HuH-7.5 (cell line): ENCODE measurements at regions not wholly inside any gene's neighbourhood (a gene's known extent, or its start where the extent isn't known, plus 50 kb on each side); places are given as distances from the start of the nearest gene placed in this dataset.

Source experiments
- DNase-seq: peaks from one replicate; pipeline ENCODE4 v3.0.0; 2011; ENCODE audit warnings: low spot score

DNA sequence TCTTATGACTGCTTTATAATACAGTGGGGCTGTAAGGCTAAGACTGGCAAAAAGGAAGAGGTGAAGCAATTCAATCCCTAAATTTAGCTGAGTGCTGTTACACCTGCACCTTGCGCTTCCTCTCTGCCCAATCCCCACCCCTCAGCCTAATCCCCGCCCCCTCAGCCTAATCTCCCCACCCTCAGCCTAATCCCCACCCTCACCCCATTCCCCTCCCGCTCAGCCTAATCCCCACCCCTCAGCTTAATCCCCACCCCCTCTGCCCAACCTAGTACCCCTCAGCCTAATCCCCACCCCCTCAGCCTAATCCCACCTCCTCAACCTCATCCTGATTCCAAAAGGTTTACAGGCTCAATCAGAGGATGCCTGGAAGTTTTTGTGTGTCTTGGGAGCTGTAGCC lies 155.5 kb downstream of the PMP22 start:
- DNase-seq = no peak

DNA sequence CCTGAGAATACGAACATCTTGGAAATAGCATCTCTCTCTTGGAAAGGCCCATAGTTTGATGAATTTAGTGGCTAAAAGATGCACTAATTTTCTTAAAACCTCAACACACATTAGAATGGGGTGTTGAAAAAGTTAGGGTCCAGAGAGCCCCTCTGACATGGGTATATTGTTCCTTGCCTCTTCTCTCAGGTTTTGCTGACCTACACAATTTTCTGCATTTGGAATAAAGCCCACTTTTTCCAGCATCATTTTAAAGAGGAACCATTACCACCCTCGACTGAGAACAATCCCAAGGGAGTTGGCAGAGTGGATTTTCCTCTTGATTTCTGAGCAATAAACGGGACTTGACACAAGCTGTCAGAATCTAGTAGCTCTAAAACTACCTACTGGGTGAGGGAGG lies 156.1 kb downstream of the PMP22 start:
- no peak for DNase-seq

DNA sequence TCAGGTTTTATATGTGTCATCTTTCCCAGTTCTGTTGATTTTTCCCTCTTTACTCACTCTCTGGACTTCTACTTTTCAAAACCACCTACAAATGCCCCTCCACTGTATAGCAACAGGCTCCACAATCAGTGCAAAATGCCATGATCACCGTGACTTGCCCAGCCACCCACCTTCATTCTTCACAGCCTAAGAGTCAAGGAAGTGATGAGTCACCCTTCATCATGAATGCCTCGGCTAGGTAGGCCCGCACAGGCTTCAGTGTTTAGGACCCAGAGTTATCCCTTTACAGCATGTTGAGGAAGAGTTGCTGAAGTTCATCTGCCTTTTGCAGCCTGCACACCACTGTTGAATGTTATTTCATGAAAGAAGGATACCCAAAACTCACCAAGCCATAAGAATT lies 158.6 kb downstream of the PMP22 start:
- no peak for DNase-seq

DNA sequence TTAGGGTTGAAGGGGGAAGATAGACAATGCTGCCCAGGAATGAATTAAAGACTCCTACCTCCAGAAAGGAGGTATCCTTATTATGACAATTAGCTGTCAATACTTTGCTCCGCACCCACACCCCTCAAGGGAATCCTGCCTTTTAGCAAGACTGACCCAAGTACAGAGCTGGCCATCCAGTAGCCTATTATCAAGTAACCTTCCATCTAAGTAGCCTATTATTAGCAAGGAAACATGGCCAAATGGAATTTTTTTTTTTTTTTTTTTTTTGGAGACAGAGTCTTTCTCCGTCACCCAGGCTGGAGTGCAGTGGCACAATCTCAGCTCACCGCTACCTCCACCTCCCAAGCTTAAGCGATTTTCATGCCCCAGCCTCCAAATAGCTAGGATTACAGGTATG lies 161.3 kb downstream of the PMP22 start:
- no peak for DNase-seq

DNA sequence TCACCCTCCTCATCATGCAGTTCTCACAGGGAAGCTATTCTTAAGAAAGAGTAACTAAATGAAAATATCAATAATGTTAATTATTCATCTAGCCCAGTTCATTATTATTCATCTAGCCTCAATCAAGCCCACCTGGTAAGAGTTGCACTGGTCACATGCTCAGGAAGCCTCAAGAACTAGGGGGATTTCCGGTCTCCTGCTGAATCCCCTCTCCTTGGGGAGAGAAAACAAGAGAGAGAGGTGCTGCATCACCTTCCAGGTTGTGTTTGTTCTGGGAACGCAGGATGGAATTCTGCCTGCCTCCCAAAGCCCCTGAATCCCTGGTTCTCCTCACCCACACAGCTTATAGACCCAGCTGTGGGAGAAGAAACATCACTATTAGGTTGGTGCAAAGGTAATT lies 164.0 kb downstream of the PMP22 start:
- DNase-seq = no peak

DNA sequence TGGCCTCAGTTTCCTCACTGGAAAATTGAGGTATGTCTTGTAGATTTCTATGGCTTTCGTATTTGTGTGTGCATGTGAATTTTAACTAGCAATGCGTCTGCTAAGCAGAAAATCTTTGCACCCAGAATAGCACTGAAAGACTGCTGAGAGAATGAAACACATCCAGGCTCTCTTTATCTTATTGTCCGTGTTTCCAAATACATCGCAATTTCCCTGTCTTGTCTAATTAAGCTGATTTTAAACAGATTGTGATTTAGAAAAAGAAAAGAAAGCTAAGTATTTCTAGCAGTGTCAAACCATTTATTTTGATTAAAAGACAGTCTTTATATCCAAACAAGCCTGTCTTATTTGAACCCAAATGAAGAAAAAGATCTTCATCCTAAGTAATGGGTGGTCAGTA lies 168.6 kb downstream of the PMP22 start:
- DNase-seq = no peak

DNA sequence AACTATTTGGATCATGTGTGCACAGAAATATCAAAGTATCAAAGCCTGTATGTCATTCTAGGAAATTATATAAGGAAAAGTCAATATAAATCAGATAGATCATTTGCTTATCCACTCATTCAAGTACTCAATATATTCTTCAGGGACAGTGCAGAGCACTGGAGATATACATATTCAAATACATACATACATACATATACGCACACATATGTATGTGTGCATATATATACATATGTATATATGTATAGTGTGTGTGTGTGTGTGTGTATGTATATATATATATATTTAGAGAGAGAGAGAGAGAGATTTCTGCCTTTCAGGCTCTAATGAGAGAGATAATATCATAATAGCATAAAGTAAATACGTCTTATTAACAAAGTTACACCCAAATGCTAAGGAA lies 169.2 kb downstream of the PMP22 start:
- no peak for DNase-seq

DNA sequence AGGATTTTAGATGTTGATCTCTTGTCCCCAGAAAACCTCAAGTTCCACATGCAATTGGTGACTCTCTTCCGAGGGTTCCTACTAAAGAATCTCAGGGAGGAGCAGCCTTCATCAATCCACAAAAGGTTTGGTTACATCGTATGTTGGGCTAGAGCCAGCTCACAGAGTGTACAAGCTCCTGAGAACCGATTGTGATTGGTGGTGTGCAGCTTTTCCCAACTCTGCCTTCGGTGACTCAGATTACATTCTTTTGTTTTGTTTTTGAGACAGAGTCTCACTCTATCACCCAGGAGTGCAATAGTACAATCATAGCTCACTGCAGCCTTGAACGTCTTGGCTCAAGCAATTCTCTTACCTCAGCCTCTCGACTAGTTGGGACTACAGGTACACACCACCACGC lies 172.4 kb downstream of the PMP22 start:
- no peak for DNase-seq

DNA sequence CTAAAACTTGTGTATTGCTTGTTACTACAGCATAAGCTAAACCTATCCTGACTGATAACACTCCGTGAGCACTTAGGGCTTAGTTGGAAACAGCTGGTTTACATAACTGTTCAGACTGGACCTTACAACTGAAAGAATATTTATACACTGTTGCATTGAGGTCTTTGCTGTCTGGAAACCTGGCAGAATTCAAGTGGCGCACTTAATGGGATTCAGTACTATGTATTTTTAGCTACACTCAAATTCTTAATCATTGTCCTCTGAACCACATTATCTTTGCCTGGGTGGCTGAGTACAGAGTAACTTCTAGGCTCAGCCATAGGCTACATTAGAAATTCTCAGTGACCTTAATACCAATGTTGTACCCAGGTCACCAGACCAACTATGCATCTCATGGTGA lies 172.9 kb downstream of the PMP22 start:
- DNase-seq = no peak

DNA sequence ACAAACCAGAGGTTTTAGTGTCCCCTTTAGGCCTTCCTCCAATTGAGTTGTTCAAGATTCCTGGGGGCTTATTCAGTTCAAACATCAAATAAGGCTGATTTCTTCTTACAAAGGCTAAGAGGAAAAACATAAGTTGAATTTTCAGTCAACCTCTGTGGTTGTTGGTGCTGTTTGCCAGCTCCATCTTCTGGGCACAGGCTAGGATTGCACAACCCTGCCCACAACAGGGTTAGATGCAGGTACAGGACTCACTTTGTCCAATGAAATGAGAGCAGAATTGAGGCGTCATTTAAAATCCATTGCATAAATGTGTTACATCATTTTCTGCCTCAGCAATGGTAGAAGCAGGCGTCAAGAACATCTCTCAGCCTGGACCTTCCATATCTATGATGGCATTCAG lies 173.3 kb downstream of the PMP22 start:
- no peak for DNase-seq

DNA sequence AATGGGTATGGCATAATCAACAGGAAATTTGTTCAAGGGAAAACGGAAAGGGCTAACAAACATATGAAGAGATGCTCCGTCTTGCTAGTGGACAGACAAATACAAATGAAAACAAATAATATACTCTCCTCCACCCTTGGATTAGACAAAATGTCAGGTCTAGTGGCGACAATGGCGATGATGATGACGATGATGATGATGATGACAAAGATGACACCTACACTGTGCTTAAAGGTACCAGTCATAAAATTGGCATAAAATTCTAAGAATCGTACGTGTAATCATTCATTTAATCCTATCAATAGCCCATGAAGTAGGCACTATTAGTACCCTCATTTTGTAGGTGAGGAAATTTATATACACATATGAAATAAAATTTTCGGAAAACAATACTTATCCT lies 174.6 kb downstream of the PMP22 start:
- DNase-seq = no peak

DNA sequence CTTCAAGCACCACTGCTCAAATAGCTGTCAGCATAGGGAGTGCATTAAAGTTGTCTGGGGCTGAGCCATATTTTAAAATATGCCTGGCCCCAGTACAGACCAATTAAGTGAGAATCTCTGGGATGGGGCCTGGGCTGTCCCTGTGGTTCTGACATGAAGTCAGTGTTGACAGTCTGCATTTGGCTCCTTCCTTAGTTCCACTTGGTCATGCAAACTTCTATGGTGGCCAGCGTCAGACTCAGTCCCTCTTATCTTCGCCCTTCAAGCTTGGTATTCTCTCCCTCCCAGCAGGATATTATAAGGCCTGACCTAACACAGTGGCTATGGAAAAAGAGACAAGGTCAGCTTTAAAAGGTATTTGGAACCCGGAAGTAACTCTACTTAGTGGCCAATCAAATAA lies 177.2 kb downstream of the PMP22 start:
- no peak for DNase-seq

DNA sequence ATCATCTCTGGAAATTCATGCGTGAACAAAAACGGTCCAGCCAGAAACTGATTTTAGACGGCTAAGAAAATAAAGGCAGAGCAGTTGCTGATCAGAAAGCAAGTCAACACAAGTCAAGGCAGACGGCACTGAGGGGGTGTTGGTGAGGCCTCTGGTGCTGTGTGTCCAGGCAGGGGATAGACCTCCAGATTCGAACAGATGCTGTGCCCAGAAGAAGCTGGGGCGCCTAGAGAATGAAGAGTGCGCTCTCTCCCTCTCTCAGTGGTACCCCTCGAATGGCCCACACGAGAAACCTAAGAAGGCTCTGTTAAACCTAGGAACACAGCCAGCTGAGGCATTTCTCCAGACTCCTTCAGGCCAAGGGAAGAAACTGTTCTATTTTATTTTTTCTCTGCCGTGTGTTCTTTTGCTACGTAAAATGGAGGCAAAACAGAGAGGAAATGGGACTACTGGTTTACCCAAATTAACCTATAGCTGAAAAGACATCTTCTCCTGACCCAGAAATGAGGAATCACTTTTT lies 178.3 kb downstream of the PMP22 start:
- DNase-seq = no peak

DNA sequence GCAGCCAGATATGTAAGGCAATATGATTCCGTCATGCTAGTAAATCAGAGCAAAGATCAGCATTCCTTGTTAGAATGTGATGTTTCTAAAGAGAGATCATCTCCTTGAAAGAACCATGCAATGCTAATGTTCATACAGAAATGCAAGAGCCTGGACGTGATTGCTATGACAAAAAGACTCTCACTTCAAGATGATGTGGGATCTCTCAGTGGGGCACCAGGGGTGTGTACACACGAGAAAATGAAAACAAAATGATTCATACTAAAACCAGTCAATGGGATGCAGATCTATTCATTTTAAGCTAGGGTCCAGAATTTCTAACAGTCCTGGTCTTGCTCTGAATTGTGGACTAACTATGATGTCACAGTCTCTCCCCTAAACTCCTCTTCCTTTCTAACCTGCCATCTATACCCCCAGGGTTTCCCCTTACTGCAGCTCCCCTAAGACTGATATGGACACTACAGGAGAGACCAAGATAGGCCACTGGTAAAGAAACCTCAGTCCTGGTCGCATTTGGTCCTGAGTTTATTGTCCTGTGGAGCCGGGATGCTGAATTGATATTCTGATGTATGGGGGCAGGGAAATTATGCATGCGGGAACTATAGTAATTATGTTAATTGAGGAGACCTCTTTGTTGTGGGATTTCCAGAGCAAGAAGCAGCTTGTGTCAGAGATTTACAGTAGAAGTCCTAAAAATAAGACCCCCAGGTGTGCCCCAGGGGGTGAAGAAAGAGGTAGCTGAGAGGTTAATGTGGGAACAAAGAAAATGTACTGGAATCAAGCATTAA lies 179.0 kb downstream of the PMP22 start:
- no peak for DNase-seq

DNA sequence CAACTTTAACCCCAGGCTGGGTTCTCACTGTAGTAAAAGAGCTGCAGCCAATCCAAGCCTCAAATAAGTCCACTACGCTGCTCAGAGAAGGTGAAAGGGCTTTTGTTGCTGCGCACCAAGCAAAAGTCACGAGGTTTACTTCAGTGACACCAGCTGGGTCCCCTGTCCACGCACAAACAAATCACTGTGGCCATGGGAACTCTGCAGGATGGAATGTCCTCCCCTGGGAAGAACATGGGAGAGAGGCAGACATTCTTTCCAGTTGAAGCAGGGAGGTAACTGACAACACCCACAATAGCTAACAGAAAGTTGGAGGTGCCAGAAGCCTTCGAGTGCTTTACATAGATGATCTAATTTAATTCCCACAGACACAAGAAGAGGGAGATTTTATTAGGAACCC lies 181.9 kb downstream of the PMP22 start:
- no peak for DNase-seq

DNA sequence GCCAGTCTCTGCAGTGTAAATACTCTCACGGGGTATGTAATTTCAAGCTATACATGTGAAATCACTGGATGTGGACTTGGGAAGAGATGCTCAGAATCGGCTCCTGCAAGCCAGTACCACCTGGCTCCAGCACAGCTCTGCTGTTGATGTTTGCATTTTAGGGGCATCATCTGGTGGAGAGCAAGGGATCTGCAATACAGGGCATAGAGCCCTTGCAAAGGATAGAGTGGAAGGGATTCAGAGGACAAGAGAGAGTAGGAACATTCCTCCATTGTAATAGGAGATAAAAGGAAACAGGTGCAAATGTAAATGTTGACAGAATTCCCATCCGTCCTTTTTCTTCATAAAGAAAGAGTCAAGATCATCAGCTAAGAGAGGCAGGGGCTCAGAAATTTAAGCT lies 184.1 kb downstream of the PMP22 start:
- DNase-seq = no peak

DNA sequence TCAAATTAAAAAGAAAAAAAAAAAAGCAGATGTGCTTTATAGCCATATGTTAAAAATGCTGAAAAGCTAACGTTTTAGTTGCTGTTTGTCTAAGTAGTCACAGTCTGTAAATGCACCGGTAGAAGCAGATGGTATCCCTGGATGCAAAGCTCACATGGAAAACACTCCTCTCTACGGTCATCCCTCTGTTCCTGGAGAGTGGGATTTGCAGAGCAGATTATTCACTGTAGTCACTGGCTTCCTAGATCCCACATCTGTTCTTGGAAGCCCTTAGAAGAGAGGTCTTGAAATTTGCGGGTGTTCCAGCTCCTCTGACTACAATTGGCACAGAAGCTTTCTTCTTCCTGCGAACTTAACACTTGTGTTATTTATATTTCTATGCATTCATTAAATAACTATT lies 186.6 kb downstream of the PMP22 start:
- no peak for DNase-seq

DNA sequence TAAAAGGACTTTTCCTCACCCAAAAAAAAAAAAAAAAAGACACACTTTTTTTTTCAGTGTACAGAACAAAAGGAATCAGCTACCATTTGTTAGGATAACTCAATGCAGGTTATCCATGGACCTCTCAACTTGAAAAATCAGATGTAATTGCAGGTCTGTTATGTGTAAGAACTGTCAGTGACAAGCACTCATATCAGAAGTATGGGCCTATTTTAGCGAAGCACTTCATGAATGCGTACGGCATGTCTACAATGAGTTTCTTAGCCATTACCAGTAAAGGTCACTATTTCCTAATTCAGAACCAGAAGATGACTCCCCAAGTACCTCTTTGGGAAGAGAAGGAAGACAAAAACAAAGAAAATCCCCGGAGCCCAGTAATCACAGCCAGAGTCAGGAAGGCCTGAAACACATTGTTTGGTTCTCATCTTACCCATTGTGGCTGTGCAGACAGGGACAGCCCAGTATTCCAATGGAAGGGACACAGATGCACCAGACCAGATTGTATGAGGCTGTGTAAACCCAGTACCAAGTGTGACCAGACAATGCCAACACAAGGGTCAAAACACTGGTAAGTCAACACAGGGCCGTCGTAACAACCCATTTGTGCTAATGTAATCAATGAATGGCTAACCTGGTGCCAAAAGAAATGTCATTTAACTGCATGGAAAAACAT lies 188.0 kb downstream of the PMP22 start:
- no peak for DNase-seq

DNA sequence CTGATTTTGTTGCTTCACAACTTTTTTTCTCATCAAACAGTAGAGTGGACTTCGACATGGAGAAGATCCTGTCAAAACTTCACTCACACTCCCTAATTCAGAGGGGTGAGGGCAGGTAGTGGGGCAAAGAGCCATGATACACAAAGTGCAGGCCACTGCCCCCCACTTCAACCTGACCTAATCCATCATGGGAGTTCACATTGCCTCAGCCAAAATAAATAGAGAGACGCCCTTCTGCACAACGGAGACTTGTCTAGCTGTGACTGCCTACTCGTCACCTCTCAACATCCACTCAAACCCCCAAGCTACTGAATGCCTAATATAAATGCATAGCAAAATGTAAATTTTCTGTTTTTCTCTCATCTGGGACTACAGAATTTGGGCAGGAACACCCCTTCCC lies 213.2 kb downstream of the PMP22 start:
- DNase-seq = no peak

DNA sequence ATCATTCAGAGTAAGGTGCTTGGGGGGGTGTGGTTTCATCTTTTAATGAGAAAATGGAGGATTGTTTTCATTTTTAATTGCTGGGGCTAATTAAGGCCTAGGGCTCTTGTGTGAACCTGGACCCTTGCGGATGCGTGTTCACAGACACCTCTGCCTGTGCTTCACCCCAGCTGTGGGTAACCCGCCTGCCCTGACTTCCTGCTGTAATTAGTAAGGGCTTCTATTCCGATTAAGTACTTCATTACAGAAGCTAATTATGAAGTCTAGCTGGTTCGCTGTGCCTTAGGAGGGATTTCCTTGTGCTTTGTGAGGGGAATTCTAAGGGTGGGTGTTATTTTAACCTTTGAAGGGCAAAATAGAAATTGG lies 215.3 kb downstream of the PMP22 start:
- DNase-seq = no peak

DNA sequence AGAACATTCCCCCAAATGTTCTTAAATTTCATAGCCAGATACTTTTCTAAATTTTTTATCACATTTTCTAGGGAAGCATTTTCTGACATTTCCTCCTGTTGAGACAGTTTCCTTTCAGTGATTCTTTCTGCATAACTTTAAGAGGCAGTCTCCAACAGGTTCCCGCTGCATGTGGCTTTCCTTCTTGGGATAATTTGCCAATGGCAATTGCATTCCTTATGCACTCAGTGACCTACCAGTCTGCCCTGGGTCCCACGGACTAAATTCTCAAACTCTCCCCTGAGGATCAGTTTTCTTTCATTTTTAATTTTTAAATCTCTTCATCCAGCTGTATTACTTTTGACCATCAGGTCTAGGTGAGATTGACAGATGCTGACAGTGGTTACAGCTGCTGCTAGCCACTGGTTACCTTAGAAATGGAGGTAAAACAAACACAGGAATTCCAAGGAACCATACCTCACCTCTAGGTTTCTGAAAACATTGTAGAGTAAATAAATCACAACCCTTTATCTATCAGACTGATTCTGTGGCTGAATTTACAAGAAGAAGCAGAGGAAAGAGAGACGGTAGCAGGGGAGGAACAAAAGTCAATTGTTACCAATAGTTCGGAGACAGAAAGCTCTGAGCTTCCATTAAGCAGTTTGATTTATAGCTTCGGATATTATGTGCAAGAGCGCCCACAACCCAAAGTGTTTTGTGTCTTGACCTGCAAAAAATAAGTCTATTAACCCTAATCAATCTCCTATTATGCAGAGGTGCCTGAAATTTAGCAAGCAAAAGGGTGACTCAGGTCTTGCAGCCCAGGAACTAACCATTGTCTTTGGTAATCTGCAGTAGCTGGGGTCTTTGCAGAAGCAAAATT lies 216.0 kb downstream of the PMP22 start:
- no peak for DNase-seq

DNA sequence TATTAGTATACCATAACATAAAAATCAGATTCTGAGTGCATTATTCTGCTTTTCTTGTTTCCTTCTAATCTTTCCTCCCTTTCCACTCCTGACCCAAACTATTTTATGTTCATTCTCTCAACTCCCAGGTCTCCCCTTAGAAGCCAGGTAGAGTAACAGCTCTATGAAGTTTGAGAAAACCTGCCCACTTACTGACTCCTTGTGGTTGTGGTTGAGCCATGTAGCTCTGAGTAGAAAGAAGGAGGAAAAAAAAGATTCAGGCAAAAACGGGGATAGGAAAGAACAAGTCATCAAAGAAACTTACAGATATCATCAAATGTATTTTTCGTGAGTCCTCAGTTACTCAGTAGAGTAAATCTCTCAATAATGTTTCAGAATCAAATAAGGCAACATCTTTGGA lies 216.7 kb downstream of the PMP22 start:
- no peak for DNase-seq

DNA sequence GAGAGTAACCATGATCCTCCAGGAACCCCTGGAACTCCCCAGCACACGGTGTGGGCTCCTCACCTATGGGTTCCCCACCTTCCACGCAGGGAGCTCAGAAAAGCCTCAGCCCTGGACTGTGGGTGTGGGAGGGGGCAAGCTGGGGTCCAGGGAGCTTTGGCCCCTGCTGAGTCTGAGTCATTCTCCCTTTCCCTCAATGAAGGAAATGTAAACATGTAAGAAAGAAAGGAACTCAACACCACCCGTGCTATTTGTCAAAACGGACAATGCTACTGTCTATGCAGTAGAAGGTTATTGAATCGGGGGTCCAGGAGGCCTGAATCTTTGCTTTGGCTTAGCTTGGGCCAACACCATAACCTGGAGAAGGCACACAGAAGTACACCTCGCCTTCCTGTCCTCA lies 222.8 kb downstream of the PMP22 start:
- DNase-seq = no peak
